Panc1 (cell line): ENCODE measurements at regions not wholly inside any gene's neighbourhood (a gene's known extent, or its start where the extent isn't known, plus 50 kb on each side); places are given as distances from the start of the nearest gene placed in this dataset.

Experiments
- POLR2AphosphoS5 ChIP-seq: IDR thresholded peaks from 2 replicates; pipeline ENCODE4 v1.6.1; 2012; ENCODE audit warnings: mild to moderate bottlenecking, low read depth, low read length, moderate library complexity
- SIN3A ChIP-seq: IDR thresholded peaks from 2 replicates; pipeline ENCODE4 v1.6.1; 2012; ENCODE audit warnings: low read depth, mild to moderate bottlenecking, low read length, moderate library complexity, borderline replicate concordance; ENCODE audit not compliant: insufficient read depth
- TF ChIP-seq, protein P1 (sequence below): fragments of 450-650 bp; IDR thresholded peaks from 2 replicates; pipeline ENCODE4 v1.5.1; 2017; ENCODE audit warnings: mild to moderate bottlenecking

DNA sequence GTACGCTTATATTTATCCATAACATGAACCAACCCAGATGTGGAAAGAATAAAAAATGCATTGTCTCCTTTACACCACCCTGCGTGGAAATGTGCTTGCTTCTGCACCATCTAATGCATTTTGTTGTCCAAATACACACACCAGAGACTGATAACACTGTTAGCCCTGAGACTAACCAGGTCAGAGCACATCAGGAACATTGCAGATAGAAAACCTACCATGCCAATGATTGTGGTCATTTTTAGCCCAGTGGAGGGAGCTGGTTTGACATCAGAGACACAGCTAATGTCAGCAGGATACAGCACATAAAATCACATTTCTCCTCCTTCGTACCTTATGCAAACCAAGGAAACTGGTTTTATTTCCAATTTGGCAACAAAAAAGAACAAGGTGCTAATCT is 528.7 kb downstream of the DOK5 start:
- TF ChIP-seq, protein P1, sequence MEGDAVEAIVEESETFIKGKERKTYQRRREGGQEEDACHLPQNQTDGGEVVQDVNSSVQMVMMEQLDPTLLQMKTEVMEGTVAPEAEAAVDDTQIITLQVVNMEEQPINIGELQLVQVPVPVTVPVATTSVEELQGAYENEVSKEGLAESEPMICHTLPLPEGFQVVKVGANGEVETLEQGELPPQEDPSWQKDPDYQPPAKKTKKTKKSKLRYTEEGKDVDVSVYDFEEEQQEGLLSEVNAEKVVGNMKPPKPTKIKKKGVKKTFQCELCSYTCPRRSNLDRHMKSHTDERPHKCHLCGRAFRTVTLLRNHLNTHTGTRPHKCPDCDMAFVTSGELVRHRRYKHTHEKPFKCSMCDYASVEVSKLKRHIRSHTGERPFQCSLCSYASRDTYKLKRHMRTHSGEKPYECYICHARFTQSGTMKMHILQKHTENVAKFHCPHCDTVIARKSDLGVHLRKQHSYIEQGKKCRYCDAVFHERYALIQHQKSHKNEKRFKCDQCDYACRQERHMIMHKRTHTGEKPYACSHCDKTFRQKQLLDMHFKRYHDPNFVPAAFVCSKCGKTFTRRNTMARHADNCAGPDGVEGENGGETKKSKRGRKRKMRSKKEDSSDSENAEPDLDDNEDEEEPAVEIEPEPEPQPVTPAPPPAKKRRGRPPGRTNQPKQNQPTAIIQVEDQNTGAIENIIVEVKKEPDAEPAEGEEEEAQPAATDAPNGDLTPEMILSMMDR = no peak
- TF ChIP-seq POLR2AphosphoS5 (no peak), SIN3A (no peak)
